IPS-18a (cell line): ENCODE measurements at regions not wholly inside any gene's neighbourhood (a gene's known extent, or its start where the extent isn't known, plus 50 kb on each side); places are given as distances from the start of the nearest gene placed in this dataset.
"Not testable (repeated sequence)": the region's sequence is repeated elsewhere in the genome, so short reads cannot be mapped to it uniquely, and the experiment has no call there.

Experiments
- H3K27ac ChIP-seq: one replicate; pipeline ENCODE4 v1.5.1; 2013; ENCODE audit warnings: low read length
- H3K27me3 ChIP-seq: one replicate; pipeline ENCODE4 v1.6.1; 2013; ENCODE audit warnings: mild to moderate bottlenecking, low read length; ENCODE audit not compliant: control insufficient read depth, insufficient read depth
- H3K36me3 ChIP-seq: one replicate; pipeline ENCODE4 v1.6.1; 2013; ENCODE audit warnings: low read depth, low read length; ENCODE audit not compliant: control insufficient read depth
- H3K4me1 ChIP-seq: one replicate; pipeline ENCODE4 v1.6.1; 2013; ENCODE audit warnings: low read depth, low read length; ENCODE audit not compliant: control insufficient read depth
- H3K4me3 ChIP-seq: one replicate; pipeline ENCODE4 v1.5.1; 2013; ENCODE audit warnings: low read length
- H3K9ac ChIP-seq: one replicate; pipeline ENCODE4 v1.6.1; 2013; ENCODE audit warnings: mild to moderate bottlenecking, low read length, moderate library complexity
- H3K9me3 ChIP-seq: one replicate; pipeline ENCODE4 v1.6.1; 2013; ENCODE audit warnings: low read depth, low read length; ENCODE audit not compliant: control insufficient read depth

- no peaks in the 10 kb centered on the region for H3K4me1 ChIP-seq
- H3K27me3 ChIP-seq, result no peaks in the 10 kb centered on the region
- no peaks in the 10 kb centered on the region for H3K36me3 ChIP-seq
- H3K9me3 ChIP-seq, result no peaks in the 10 kb centered on the region
- no peak overlapping the region for H3K9ac ChIP-seq
- no peak overlapping the region for H3K4me3 ChIP-seq
- no peak overlapping the region for H3K27ac ChIP-seq
Observed at GRCh38 chr10:107516349-107516748, 351.8 kb upstream of the SORCS1 start.

- not testable (repeated sequence) for H3K4me1 ChIP-seq, H3K27ac ChIP-seq, H3K4me3 ChIP-seq, H3K36me3 ChIP-seq, H3K9ac ChIP-seq, H3K9me3 ChIP-seq, H3K27me3 ChIP-seq
Observed at GRCh38 chr10:107504011-107504410, 339.5 kb upstream of the SORCS1 start.

- Histone ChIP-seq H3K27me3 (no peaks in the 10 kb centered on the region), H3K9ac (no peak overlapping the region), H3K9me3 (peaks cover 8% of the 10 kb centered on the region), H3K4me3 (no peak overlapping the region), H3K27ac (no peak overlapping the region), H3K36me3 (no peaks in the 10 kb centered on the region), H3K4me1 (no peaks in the 10 kb centered on the region)
Observed at GRCh38 chr10:107502229-107502985, 337.9 kb upstream of the SORCS1 start.

GRCh38 chr10:107498983-107499382, 334.5 kb upstream of the SORCS1 start:
- Histone ChIP-seq H3K4me1 (no peaks in the 10 kb centered on the region), H3K9me3 (peaks cover 2% of the 10 kb centered on the region), H3K27me3 (no peaks in the 10 kb centered on the region), H3K36me3 (no peaks in the 10 kb centered on the region), H3K27ac (no peak overlapping the region), H3K9ac (no peak overlapping the region), H3K4me3 (no peak overlapping the region)

GRCh38 chr10:107497024-107497423, 332.5 kb upstream of the SORCS1 start:
- H3K27me3 ChIP-seq, result no peaks in the 10 kb centered on the region
- no peaks in the 10 kb centered on the region for H3K9me3 ChIP-seq
- H3K4me3 ChIP-seq, result no peak overlapping the region
- H3K27ac ChIP-seq, result no peak overlapping the region
- no peaks in the 10 kb centered on the region for H3K36me3 ChIP-seq
- H3K4me1 ChIP-seq, result no peaks in the 10 kb centered on the region
- H3K9ac ChIP-seq, result no peak overlapping the region

GRCh38 chr10:107496594-107496993, 332.1 kb upstream of the SORCS1 start:
- Histone ChIP-seq H3K9ac (no peak overlapping the region), H3K27ac (no peak overlapping the region), H3K9me3 (no peaks in the 10 kb centered on the region), H3K36me3 (no peaks in the 10 kb centered on the region), H3K4me3 (no peak overlapping the region), H3K4me1 (no peaks in the 10 kb centered on the region), H3K27me3 (no peaks in the 10 kb centered on the region)

GRCh38 chr10:107492389-107492788, 327.9 kb upstream of the SORCS1 start:
- Histone ChIP-seq H3K27ac (no peak overlapping the region), H3K27me3 (no peaks in the 10 kb centered on the region), H3K4me3 (no peak overlapping the region), H3K9me3 (no peaks in the 10 kb centered on the region), H3K9ac (no peak overlapping the region), H3K36me3 (no peaks in the 10 kb centered on the region), H3K4me1 (no peaks in the 10 kb centered on the region)

- H3K9ac ChIP-seq, result no peak overlapping the region
- H3K27me3 ChIP-seq, result no peaks in the 10 kb centered on the region
- no peaks in the 10 kb centered on the region for H3K4me1 ChIP-seq
- no peak overlapping the region for H3K27ac ChIP-seq
- no peaks in the 10 kb centered on the region for H3K9me3 ChIP-seq
- no peak overlapping the region for H3K4me3 ChIP-seq
- no peaks in the 10 kb centered on the region for H3K36me3 ChIP-seq
Observed at GRCh38 chr10:107490389-107490788, 325.9 kb upstream of the SORCS1 start.

GRCh38 chr10:107487284-107487683, 322.8 kb upstream of the SORCS1 start:
- Histone ChIP-seq H3K27ac (no peak overlapping the region), H3K4me1 (no peaks in the 10 kb centered on the region), H3K27me3 (no peaks in the 10 kb centered on the region), H3K36me3 (no peaks in the 10 kb centered on the region), H3K9ac (no peak overlapping the region), H3K4me3 (no peak overlapping the region), H3K9me3 (no peaks in the 10 kb centered on the region)

GRCh38 chr10:107485019-107485418, 320.5 kb upstream of the SORCS1 start:
- H3K36me3 ChIP-seq, result no peaks in the 10 kb centered on the region
- H3K27me3 ChIP-seq, result no peaks in the 10 kb centered on the region
- no peaks in the 10 kb centered on the region for H3K4me1 ChIP-seq
- H3K27ac ChIP-seq, result no peak overlapping the region
- no peak overlapping the region for H3K4me3 ChIP-seq
- no peak overlapping the region for H3K9ac ChIP-seq
- no peaks in the 10 kb centered on the region for H3K9me3 ChIP-seq

- Histone ChIP-seq H3K9ac (no peak overlapping the region), H3K9me3 (no peaks in the 10 kb centered on the region), H3K4me1 (no peaks in the 10 kb centered on the region), H3K36me3 (no peaks in the 10 kb centered on the region), H3K4me3 (no peak overlapping the region), H3K27ac (no peak overlapping the region), H3K27me3 (no peaks in the 10 kb centered on the region)
Observed at GRCh38 chr10:107481881-107482280, 317.4 kb upstream of the SORCS1 start.

- Histone ChIP-seq H3K4me3 (no peak overlapping the region), H3K27me3 (no peaks in the 10 kb centered on the region), H3K9me3 (no peaks in the 10 kb centered on the region), H3K27ac (no peak overlapping the region), H3K36me3 (no peaks in the 10 kb centered on the region), H3K4me1 (no peaks in the 10 kb centered on the region), H3K9ac (no peak overlapping the region)
Observed at GRCh38 chr10:107481224-107481623, 316.7 kb upstream of the SORCS1 start.
